IMR-90 (cell line): ENCODE measurements at regions not wholly inside any gene's neighbourhood (a gene's known extent, or its start where the extent isn't known, plus 50 kb on each side); places are given as distances from the start of the nearest gene placed in this dataset.
"Not testable (repeated sequence)": the region's sequence is repeated elsewhere in the genome, so short reads cannot be mapped to it uniquely, and the experiment has no call there.

ENCODE experiments used
- ATAC-seq: fragments of 200-7000 bp; cut with Tn5 transposase; 2 replicates; pipeline ENCODE4 v1.9.1; 2020; ENCODE audit warnings: low read depth, mild to moderate bottlenecking, moderate library complexity
- BruUV-seq: library from RNA; stranded (reverse); fragments of 400-500 nt; replicated peaks from 2 replicates; lab custom pipeline; 2021; lab: Mats Ljungman, UMichigan
- CTCF ChIA-PET: fragments of 300-600 bp; formaldehyde crosslinking; extraction: SDS; loops from one replicate; lab custom pipeline; 2021; ENCODE audit warnings: antibody characterized with exemption; lab: Yijun Ruan, JAX
- POLR2A ChIA-PET: fragments of 300-600 bp; sonication (Branson Sonifier 250); formaldehyde crosslinking; loops from one replicate; lab custom pipeline; 2022; ENCODE audit warnings: antibody characterized with exemption; ENCODE audit not compliant: unreplicated experiment; lab: Charles Lee
- DNase-seq: peaks from one replicate; pipeline ENCODE4 v3.0.0; 2013
- H2AFZ ChIP-seq: replicated peaks from 2 replicates; pipeline ENCODE3; 2013; ENCODE audit warnings: low read length, mild to moderate bottlenecking; ENCODE audit not compliant: poor library complexity
- H2AK5ac ChIP-seq: 2 replicates; pipeline ENCODE4 v1.6.1; 2013; ENCODE audit warnings: low read depth, low read length, inconsistent platforms
- H2AK9ac ChIP-seq: replicated peaks from 2 replicates; pipeline ENCODE3; 2013; ENCODE audit warnings: mild to moderate bottlenecking, low read depth, low read length, moderate library complexity; ENCODE audit not compliant: poor library complexity
- H2BK120ac ChIP-seq: 2 replicates; pipeline ENCODE4 v1.6.1; 2013; ENCODE audit warnings: low read depth, low read length, inconsistent platforms
- H2BK15ac ChIP-seq: 3 replicates; pipeline ENCODE4 v1.6.1; 2013; ENCODE audit warnings: low read depth, low read length, inconsistent platforms
- H2BK20ac ChIP-seq: 2 replicates; pipeline ENCODE4 v1.6.1; 2013; ENCODE audit warnings: low read depth, mild to moderate bottlenecking, inconsistent platforms, low read length, moderate library complexity
- H2BK5ac ChIP-seq: 2 replicates; pipeline ENCODE4 v1.6.1; 2013; ENCODE audit warnings: mild to moderate bottlenecking, low read depth, low read length, inconsistent platforms; ENCODE audit not compliant: poor library complexity, severe bottlenecking
- H3K14ac ChIP-seq: replicated peaks from 2 replicates; pipeline ENCODE4 v1.6.1; 2013; ENCODE audit warnings: low read depth, low read length, inconsistent platforms
- H3K18ac ChIP-seq: 2 replicates; pipeline ENCODE4 v1.6.1; 2013; ENCODE audit warnings: low read depth, low read length, control low read depth
- H3K23ac ChIP-seq: 2 replicates; pipeline ENCODE4 v1.6.1; 2013; ENCODE audit warnings: low read depth, low read length, inconsistent platforms
- H3K27ac ChIP-seq: 2 replicates; pipeline ENCODE4 v1.5.1; 2013; ENCODE audit warnings: mild to moderate bottlenecking, control low read depth, low read length; ENCODE audit not compliant: insufficient read depth
- H3K27me3 ChIP-seq: 2 replicates; pipeline ENCODE4 v1.6.1; 2013; ENCODE audit warnings: low read length; ENCODE audit not compliant: control insufficient read depth, insufficient read depth
- H3K36me3 ChIP-seq: 2 replicates; pipeline ENCODE4 v1.6.1; 2013; ENCODE audit warnings: low read length, mixed read lengths; ENCODE audit not compliant: control insufficient read depth, insufficient read depth
- H3K4ac ChIP-seq: 2 replicates; pipeline ENCODE4 v1.6.1; 2013; ENCODE audit warnings: low read depth, low read length, inconsistent platforms
- H3K4me1 ChIP-seq: 2 replicates; pipeline ENCODE4 v1.6.1; 2013; ENCODE audit warnings: low read length, mixed read lengths; ENCODE audit not compliant: control insufficient read depth, insufficient read depth
- H3K4me2 ChIP-seq: 2 replicates; pipeline ENCODE4 v1.6.1; 2013; ENCODE audit warnings: low read depth, mild to moderate bottlenecking, control low read depth, low read length, moderate library complexity
- H3K4me3 ChIP-seq: 2 replicates; pipeline ENCODE4 v1.5.1; 2013; ENCODE audit warnings: low read depth, mild to moderate bottlenecking, control low read depth, low read length, moderate library complexity; ENCODE audit not compliant: insufficient read depth
- H3K56ac ChIP-seq: 2 replicates; pipeline ENCODE4 v1.6.1; 2013; ENCODE audit warnings: low read length, inconsistent platforms; ENCODE audit not compliant: insufficient read depth; ENCODE audit errors: extremely low read depth
- H3K79me1 ChIP-seq, 2 experiments: 2 replicates each; pipeline ENCODE4 v1.6.1; 2013; ENCODE audit warnings: low read length in 2 of 2, inconsistent platforms in 1 of 2, low read depth in 1 of 2
- H3K9ac ChIP-seq: 2 replicates; pipeline ENCODE4 v1.6.1; 2013; ENCODE audit warnings: low read depth, low read length, control low read depth
- H3K9me1 ChIP-seq: 2 replicates; pipeline ENCODE4 v1.6.1; 2013; ENCODE audit warnings: low read length, inconsistent platforms; ENCODE audit not compliant: insufficient read depth
- H3K9me3 ChIP-seq: 2 replicates; pipeline ENCODE4 v1.6.1; 2013; ENCODE audit warnings: low read length; ENCODE audit not compliant: control insufficient read depth, insufficient read depth
- H4K20me1 ChIP-seq: 2 replicates; pipeline ENCODE4 v1.6.1; 2013; ENCODE audit warnings: low read length, inconsistent platforms; ENCODE audit not compliant: insufficient read depth
- H4K5ac ChIP-seq: 2 replicates; pipeline ENCODE4 v1.6.1; 2013; ENCODE audit warnings: mild to moderate bottlenecking, low read depth, low read length, control low read depth
- H4K8ac ChIP-seq, 2 experiments: 2 replicates each; pipeline ENCODE4 v1.6.1; 2013; ENCODE audit warnings: low read depth in 2 of 2, low read length in 2 of 2, control low read depth in 1 of 2, inconsistent platforms in 1 of 2
- H4K91ac ChIP-seq: 2 replicates; pipeline ENCODE4 v1.6.1; 2013; ENCODE audit warnings: low read depth, low read length, inconsistent platforms; ENCODE audit not compliant: insufficient read depth
- WGBS, 2 experiments: methylation state at CpG; one replicate each; pipeline versions ENCODE4 v1.1.5 to v1.1.7; 2013; ENCODE audit warnings: missing lambda C conversion rate in 2 of 2; ENCODE audit not compliant: insufficient read length in 1 of 2; ENCODE audit errors: extremely low coverage in 2 of 2; 5-methylcytosine and 5-hydroxymethylcytosine counted together
- dilution Hi-C: fragments of 300-500 bp; cut with HindIII; formaldehyde crosslinking; loops from one replicate; pipeline ENCODE4 v1.14.3; 2018; ENCODE audit warnings: low sequenced_read_pairs; ENCODE audit not compliant: unreplicated experiment
- in situ Hi-C: fragments of 300-500 bp; cut with MboI; formaldehyde crosslinking; loops from 3 replicates; pipeline ENCODE4 v1.14.3; 2019; ENCODE audit warnings: low sequenced_read_pairs, inconsistent platforms, mixed read lengths
- intact Hi-C: fragments of 100-400 bp; cut with micrococcal nuclease; formaldehyde crosslinking; loops from 2 replicates; pipeline ENCODE4 v1.10.0; 2022

DNA sequence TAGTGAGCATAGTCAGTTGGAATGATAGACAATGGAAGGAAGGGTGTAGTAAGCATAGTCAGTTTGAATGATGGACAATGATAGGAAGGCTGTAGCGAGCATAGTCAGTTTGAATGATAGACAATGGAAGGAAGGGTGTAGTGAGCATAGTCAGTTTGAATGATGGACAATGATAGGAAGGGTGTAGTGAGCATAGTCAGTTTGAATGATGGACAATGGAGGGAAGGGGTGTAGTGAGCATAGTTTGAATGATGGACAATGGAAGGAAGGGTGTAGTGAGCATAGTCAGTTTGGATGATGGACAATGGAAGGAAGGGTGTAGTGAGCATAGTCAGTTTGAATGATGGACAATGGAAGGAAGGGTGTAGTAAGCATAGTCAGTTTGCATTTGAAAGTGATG lies 755.8 kb upstream of the TPTE start:
- H3K4me3 ChIP-seq, H3K27ac ChIP-seq, H3K14ac ChIP-seq, in situ Hi-C loops, H2BK20ac ChIP-seq, DNase-seq, POLR2A ChIA-PET, ATAC-seq, H2BK5ac ChIP-seq, H3K23ac ChIP-seq, H2AK5ac ChIP-seq, H4K20me1 ChIP-seq, H3K4ac ChIP-seq, H4K91ac ChIP-seq, H3K18ac ChIP-seq, H3K4me1 ChIP-seq, H3K27me3 ChIP-seq, H2AFZ ChIP-seq, H3K4me2 ChIP-seq, H3K56ac ChIP-seq, BruUV-seq, dilution Hi-C loops, H2BK15ac ChIP-seq, H2AK9ac ChIP-seq, H4K5ac ChIP-seq, H3K36me3 ChIP-seq, intact Hi-C loops, H2BK120ac ChIP-seq, CTCF ChIA-PET, H3K9ac ChIP-seq, H3K9me1 ChIP-seq, H4K8ac ChIP-seq, H3K79me1 ChIP-seq: not testable (repeated sequence)
- H3K9me3 ChIP-seq, result peaks cover 40% of the 10 kb centered on the region
- WGBS, 2 experiments, result 12% methylated on average over 1 of the region's 1 CpG; no CpG with 5 or more reads in 1 of the 2 experiments

DNA sequence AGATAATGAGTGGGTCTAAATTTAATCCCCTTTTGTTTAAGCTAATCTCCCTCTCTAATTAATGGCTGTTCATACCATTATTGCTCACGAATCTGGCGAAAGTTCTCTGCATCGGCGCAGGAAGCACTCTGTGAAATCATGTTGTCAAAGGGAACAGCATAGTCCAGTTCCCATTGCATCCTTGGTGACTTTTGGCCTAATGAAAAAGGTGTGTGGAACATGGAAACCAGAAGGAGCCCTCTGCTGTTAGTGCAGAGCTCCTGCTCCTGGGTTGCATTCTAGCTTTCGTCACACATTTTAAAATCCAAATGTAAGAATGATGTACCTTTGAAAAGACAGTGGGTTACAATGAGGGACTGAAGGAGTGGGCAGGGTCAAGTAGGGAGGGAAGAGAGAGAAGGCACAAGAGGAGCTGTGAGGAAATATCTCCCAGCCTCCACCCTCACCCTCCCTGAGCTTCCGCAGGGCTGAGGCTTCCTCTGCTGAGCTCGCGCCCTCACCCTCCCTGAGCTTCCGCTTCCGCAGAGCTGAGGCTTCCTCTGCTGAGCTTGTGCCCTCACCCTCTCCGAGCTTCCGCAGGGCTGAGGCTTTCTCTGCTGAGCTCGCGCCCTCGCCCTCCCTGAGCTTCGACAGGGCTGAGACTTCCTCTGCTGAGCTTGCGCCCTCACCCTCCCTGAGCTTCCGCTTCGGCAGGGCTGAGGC lies 754.3 kb upstream of the TPTE start:
- in situ Hi-C loops, H3K9ac ChIP-seq, H3K4me3 ChIP-seq, H3K79me1 ChIP-seq, H3K9me1 ChIP-seq, H3K36me3 ChIP-seq, intact Hi-C loops, H4K8ac ChIP-seq, H2AK9ac ChIP-seq, dilution Hi-C loops, CTCF ChIA-PET, POLR2A ChIA-PET, ATAC-seq, H2BK5ac ChIP-seq, H3K27ac ChIP-seq, H4K91ac ChIP-seq, H2BK20ac ChIP-seq, H3K56ac ChIP-seq, H3K18ac ChIP-seq, DNase-seq, H4K5ac ChIP-seq, H3K27me3 ChIP-seq, H3K4me2 ChIP-seq, H2BK15ac ChIP-seq, H3K4me1 ChIP-seq, H2BK120ac ChIP-seq, H3K14ac ChIP-seq, H3K4ac ChIP-seq, H4K20me1 ChIP-seq, BruUV-seq, H3K23ac ChIP-seq, H2AK5ac ChIP-seq: not testable (repeated sequence)
- WGBS, 2 experiments, result 52% methylated on average over 15 of the region's 19 CpGs; no CpG with 5 or more reads in 1 of the 2 experiments
- H3K9me3 ChIP-seq, result peaks cover 47% of the 10 kb centered on the region
- H2AFZ ChIP-seq, result peak overlapping the region; percentile 63
